Dedifferentiated amniotic fluid mesenchymal stem cell (primary cell): ENCODE measurements at regions not wholly inside any gene's neighbourhood (a gene's known extent, or its start where the extent isn't known, plus 50 kb on each side); places are given as distances from the start of the nearest gene placed in this dataset.
"Not testable (repeated sequence)": the region's sequence is repeated elsewhere in the genome, so short reads cannot be mapped to it uniquely, and the experiment has no call there.

Experiments used
- DNase-seq: peaks from one replicate; pipeline ENCODE4 v3.0.0-alpha.2; 2016; ENCODE audit errors: extremely low spot score

DNA sequence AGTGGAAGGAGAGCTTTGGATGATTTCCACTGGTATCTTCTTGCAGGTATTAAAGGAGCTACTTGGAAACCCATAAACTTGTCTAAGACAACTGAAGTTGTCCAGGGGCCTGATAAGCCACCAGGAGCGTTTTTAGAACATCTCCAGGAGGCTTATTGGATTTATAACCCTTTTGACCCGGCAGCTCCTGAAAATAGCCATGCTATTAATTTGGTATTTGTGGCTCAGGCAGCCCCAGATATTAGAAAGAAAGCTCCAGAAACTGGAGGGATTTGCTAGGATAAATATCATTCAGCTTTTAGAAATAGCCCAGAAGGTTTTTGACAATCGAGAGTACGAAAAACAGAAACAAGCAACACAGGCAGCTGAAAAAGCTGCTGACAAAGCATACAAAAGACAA, 461.0 kb upstream of the HTR1E start:
- no peak for DNase-seq

DNA sequence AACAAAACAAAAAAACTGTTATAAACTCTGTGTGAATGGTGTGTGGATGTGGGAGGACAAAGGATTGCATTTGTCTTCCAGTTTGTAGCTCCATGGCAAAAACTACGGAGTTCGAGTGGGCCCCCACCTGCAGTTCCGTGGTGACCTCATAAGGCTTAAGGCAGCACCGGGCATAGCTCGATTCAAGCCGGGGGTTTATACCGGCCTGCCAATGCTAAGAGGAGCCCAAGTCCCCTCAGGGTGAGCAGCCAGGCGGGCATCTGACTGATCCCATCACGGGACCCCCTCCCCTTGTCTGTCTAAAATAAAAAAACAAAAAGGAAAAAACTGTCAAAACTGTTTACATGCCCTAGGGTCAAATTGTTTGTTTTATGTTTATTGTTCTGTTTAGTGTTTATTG, 463.2 kb upstream of the HTR1E start:
- DNase-seq: no peak

- no peak for DNase-seq
Measured at GRCh38 chr6:86471791-86472190, 465.5 kb upstream of the HTR1E start.

GRCh38 chr6:86459978-86460377, 477.4 kb upstream of the HTR1E start:
- DNase-seq: no peak

DNA sequence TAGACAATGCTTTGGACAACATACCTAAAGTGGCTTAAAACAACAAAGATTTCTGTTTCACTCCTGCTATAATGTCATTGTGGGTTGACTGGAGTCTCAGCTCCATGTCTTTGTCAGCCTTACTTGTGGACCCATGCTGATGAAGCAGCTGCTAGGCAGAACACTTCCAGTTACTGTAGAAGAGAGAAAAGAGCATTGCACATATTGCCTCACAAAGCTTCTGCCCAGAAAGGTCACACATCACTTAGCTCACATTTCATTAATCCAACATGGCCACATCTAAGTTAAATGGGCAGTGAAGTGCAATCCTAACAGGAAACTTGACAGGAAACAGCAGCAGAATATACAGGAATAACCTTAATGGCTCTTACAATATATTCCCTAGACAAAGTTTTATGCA, 480.5 kb upstream of the HTR1E start:
- no peak for DNase-seq

DNA sequence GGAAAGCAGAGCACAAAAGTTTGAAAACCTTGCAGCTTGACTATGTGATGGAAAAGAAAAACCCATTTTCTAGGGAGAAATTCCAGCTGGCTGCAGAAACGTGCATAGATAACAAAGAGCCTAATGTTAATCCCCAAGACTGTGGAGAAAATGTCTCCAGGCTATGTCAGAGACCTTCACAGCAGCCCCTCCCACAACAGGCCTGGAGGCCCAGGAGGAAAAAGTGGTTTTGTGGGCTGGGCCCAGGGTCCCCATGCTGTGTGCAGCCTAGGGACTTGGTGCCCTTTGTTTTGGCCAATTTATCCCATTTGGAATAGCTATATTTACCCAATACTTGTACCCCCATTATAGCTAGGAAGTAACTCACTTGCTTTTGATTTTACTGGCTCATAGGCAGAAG, 484.1 kb upstream of the HTR1E start:
- no peak for DNase-seq

DNA sequence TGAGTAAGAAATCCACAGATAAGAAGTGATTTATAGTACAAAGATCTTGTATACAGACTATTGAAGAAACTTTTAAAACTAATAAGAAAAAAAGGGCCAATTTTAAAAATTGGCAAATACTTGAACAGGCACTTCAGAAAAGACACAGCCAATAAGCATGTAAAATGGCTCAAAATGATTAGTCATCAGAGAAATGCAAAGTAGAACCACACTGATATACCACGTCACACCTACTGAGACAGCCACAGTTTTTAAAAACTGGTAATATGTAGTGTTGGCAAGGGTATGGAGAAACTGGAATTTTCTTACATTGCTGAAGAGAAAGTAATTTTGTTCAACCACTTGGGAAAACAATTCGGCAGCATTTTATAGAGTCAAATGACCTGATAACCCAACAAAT, 488.9 kb upstream of the HTR1E start:
- DNase-seq: no peak

DNA sequence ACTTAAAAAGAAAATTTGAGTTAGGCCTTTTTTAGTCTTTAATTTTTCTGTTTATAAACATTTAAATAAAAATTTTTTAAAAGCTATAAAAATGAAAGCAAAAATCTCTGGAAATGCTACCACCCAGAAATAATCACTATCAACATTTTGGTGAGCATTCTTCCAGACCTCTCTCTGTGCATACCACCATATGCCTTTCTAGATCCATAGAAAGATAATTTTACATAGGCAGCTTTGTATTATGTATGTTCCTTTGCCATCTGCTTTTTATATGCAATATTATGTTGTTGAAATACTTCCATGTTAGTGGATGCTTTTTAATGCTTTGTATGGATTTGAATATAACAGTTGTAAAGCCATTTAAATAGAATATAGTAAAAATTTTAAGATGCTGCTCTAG, 496.7 kb upstream of the HTR1E start:
- no peak for DNase-seq

DNA sequence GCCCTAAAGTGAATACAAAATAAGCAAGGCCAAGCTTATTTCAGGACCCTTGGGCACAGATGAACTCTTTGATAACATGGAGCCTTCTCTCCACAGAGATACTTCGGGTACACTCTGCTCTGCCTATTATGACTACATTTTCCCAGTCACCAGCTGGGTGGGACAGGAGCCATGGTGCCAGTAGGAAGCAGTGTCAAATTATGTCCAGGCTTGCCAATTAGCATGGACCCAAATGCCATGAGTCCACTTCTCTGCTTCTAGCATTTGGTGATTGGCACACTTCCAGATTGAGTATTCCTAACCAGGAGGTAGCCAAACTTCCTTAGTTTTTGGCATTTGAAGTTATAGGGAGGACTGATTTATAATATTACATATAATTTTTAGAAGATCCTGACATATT, 513.8 kb upstream of the HTR1E start:
- DNase-seq: no peak

DNA sequence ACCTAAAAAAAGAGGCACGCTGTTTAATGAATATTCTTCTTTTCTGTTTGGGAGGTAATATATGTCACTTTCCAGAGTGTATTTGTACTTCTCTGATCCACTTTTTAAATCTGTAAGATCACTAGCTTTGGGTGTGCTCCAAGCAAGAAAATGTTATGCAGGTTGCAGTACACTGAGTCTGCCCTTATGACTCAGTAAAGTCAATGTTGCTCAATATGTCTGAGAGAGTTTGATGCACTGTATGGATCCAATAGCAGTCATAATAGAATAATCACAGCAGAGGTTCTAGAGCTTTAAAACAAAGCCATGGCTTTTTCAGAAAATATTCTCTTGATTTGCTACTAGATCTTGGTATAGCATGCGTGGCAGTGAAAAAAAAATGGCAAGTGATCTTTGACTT, 525.3 kb upstream of the HTR1E start:
- DNase-seq: no peak

- no peak for DNase-seq
Measured at GRCh38 chr6:86407128-86407527, 530.2 kb upstream of the HTR1E start.

DNA sequence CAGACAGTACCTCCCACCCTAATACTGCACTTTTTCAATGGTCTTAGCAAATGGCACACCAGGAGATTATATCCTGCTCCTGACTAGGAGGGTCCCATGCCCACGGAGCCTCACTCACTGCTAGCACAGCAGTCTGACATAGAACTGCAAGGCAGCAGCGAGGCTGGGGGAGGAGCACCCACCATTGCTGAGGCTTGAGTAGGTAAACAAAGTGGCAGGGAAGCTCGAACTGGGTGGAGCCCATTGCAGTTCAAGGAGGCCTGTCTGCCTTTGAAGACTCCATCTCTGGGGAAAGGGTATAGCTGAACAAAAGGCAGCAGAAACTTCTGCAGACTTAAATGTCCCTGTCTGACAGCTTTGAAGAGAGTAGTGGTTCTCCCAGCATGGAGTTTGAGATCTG, 544.5 kb upstream of the HTR1E start:
- DNase-seq: not testable (repeated sequence)

DNA sequence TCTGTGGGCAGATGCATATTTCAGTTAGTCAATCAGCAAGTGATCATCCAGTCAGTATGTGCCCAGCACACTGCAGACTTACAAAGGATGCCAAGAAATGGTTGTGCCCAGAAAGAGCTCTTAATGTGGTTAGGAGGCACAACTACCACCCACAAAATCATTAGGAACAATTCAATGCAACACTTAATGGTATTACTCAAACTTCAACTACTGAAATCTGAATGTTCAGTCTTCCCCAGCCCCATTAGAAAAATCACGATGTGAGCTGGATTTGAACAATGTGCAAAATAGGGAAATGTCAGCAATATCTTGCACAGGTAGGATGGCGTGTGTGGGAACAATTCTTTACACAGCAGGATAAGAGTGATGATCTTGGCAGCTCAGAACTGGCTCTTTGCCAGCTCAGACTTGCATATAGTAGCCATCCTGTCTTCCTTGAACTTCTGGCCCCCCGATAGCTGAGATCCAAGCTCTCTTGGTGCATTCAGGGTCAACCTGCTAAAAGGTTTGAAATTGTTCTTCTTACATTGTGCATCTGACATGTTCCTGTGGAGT, 556.7 kb upstream of the HTR1E start:
- no peak for DNase-seq

GRCh38 chr6:86357877-86358276, 579.5 kb upstream of the HTR1E start:
- DNase-seq: no peak

GRCh38 chr6:86355271-86355670, 582.1 kb upstream of the HTR1E start:
- DNase-seq: no peak

DNA sequence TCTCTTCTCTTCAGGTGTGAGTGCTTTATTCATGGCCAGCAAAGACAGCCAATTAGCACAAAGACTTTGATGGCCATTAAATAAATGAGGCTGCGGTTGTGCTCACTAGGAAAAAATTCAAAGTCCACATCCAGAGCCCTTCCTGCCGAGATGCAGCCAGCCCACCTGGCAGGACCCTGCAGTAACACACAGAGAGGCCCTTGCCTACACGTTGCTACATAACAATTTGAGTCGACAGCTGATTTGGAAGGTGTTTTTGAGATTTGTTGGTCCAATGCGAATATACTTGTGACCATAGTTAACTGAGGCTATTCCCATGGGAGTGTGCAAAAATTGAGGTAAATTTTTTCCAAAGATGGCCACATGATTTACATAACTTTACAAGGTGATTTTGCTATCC, 605.4 kb upstream of the HTR1E start:
- no peak for DNase-seq

DNA sequence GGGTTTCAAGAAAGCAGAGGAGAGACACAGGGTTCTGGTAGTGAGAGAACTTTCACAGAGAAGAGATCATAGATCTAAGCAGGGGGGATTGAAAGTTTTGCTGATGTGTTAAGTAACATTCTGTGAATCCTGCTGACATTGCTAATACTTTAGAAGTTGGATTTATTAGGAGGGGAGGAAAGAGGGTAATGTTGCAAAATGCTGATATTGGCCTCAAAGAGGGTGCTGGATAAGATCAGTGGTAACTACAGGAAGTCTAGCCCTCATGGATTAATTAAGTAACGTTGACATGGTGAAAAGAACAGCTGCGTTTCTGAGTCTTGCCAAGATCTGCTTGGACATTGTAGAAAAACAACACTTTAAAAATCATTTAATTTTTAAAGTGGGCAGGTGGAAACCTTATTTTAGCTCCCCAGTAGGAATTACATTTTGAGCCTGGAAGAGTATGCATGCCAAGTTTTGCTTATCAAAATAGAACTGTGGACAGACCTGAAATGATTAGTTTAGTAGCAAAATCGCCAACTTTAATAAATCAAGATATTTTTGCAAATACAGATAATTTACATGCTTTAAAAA, 606.0 kb upstream of the HTR1E start:
- DNase-seq: no peak

GRCh38 chr6:86306210-86306609, 631.1 kb upstream of the HTR1E start:
- DNase-seq: no peak

DNA sequence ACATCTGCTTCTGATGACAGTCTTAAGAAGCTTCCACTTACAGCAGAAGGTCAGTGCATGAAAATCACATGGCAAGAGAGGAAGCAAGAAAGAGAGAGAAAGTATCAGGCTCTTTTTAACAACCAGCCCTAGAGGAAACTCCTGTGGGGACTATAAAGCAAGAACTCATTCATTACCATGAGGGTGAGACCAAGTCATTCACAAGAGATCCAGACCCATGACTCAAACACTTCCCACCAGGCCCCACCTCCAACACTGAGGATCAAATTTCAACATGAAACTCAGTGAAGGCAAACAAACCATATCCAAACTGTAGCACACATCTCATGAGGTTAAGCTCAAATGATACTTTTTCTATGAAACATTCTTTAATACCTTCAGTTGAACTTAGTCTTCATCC, 643.2 kb upstream of the SYNCRIP start:
- no peak for DNase-seq

- not testable (repeated sequence) for DNase-seq
Measured at GRCh38 chr6:86284809-86285480, 642.3 kb upstream of the SYNCRIP start.

DNA sequence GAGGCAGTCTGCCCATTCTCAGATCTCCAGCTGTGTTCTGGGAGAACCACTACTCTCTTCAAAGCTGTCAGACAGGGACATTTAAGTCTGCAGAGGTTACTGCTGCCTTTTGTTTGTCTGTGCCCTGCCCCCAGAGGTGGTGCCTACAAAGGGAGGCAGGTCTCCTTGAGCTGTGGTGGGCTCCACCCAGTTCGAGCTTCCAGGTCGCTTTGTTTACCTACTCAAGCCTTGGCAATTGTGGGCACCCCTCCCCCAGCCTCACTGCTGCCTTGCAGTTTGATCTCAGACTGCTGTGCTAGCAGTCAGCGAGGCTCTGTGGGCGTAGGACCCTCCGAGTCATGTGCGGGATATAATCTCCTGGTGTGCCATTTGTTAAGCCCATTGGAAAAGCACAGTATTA, 640.9 kb upstream of the SYNCRIP start:
- DNase-seq: not testable (repeated sequence)

DNA sequence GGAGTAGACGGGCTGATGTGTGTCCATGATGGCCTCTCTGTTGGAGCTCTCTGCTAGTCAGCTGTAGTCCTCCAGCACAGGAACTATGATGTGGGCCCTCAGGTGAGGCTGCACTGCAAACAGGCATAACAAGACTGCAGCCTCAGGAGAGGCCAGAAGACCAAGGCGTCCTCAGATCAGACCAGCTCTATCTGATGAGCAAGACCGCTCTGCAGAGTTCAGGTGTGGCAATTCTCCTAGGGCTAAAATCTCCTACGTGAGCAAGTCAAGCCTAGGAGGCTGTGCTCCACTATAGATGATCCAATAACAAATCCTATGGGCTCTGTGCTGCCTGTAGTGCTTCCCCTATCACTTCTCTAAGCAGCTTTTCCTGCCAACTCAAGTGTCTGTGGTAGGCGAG, 633.4 kb upstream of the SYNCRIP start:
- no peak for DNase-seq

DNA sequence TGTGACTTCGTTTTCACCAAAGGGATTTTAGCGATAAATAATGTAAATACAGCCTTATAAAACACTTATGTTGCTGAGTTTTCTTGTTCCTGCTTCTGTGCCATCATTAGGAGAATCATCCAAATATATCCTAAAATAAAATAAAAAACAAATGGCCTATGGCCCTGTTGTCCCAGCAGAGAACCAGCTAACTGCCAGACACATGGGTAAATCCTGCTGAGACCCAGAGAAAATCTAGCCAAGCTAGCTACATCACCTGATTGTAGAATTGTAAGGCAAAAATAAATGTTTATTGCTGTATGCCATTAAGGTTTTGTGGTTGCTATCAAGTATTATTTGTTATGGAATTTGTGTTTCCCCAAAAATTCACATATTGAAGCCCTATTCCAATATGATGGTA, 631.2 kb upstream of the SYNCRIP start:
- no peak for DNase-seq
